ENCODE measurements at regions not wholly inside any gene's neighbourhood (a gene's known extent, or its start where the extent isn't known, plus 50 kb on each side); places are given as distances from the start of the nearest gene placed in this dataset.
"Not testable (repeated sequence)": the region's sequence is repeated elsewhere in the genome, so short reads cannot be mapped to it uniquely, and the experiment has no call there.

DNA sequence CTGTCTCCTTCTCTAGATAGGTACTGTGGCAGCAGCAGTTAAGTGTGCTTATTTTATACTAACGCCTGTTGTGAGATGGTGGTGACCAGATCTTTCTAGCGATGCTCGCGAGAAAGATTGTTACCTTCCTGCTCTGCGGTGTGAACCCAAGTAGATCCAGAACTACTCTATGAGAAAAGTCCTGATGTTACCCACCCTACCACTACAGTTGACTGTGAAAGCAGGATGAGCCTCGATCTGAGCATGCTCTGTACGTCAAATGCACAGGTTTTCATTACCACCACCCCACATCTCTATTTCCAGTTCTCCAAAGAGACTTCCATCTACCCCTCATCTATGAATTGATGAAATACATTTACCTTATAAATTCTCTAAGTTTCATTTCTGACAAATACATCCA lies 64.6 kb upstream of the KCTD7 start:
- Histone ChIP-seq H4K20me1 (ENCODE audit: insufficient read depth) (peaks cover 10% of the 10 kb centered on the region), H3K36me3 (ENCODE audit: low read depth) (0 out of 2 replicates have a peak, but pooled peaks cover 8% of the 10 kb centered on the region), H3K27ac (no peak overlapping the region), H3K4me2 (no peak overlapping the region), H3K79me2 (ENCODE audit: low read depth) (peaks cover 10% of the 10 kb centered on the region), H2AFZ (no peak overlapping the region), H3K9me3 (ENCODE audit: insufficient read depth, low read depth) (no peaks in the 10 kb centered on the region), H3K4me1 (replicated peaks; ENCODE audit: insufficient read depth) (no peaks in the 10 kb centered on the region), H3K9me2 (ENCODE audit: insufficient read depth) (no peaks in the 10 kb centered on the region), H3F3A (ENCODE audit: insufficient read depth, low read depth) (peaks cover 14% of the 10 kb centered on the region), H3K27me3 (ENCODE audit: insufficient read depth, low read depth) (no peaks in the 10 kb centered on the region), H3K4me3 (no peak overlapping the region)
- DNase-seq = no peak
- ChIA-PET POLR2A (ENCODE audit: unreplicated experiment) (no interaction called here), CTCF (no interaction called here)
- intact Hi-C loops (cut with micrococcal nuclease; ENCODE audit: unreplicated experiment) = no loop called here
- no TSS peak for BruUV-seq (replicated peaks)
- TF ChIP-seq EZH2 (IDR thresholded peaks at IDR 0.05; ENCODE audit: low read depth) = no peak
- TF ChIP-seq, protein P1, sequence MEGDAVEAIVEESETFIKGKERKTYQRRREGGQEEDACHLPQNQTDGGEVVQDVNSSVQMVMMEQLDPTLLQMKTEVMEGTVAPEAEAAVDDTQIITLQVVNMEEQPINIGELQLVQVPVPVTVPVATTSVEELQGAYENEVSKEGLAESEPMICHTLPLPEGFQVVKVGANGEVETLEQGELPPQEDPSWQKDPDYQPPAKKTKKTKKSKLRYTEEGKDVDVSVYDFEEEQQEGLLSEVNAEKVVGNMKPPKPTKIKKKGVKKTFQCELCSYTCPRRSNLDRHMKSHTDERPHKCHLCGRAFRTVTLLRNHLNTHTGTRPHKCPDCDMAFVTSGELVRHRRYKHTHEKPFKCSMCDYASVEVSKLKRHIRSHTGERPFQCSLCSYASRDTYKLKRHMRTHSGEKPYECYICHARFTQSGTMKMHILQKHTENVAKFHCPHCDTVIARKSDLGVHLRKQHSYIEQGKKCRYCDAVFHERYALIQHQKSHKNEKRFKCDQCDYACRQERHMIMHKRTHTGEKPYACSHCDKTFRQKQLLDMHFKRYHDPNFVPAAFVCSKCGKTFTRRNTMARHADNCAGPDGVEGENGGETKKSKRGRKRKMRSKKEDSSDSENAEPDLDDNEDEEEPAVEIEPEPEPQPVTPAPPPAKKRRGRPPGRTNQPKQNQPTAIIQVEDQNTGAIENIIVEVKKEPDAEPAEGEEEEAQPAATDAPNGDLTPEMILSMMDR (conservative IDR thresholded peaks at IDR 0.05) = no peak

DNA sequence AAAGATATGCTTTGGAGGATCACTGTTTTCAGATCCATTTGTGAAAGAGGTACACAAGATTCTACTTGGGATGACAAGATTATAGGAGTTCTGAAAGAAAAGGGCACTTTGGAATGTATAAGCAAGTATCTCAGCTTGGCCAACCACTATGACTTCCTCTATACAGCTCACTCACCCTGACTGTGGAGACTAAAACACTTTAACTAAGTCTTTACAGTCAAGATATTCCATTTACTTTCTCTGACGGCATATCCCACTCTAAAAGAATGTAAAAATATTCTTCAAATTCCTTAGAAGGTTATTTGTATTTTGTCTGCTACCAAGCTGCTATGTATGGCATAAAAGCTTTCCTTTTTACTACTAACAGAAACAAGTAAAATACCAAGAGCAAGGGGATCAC lies 58.5 kb upstream of the KCTD7 start:
- intact Hi-C loops (cut with micrococcal nuclease; ENCODE audit: unreplicated experiment); CTCF ChIA-PET; H3K4me1 ChIP-seq (replicated peaks; ENCODE audit: insufficient read depth); H3F3A ChIP-seq (ENCODE audit: insufficient read depth, low read depth); H3K27ac ChIP-seq; H3K4me2 ChIP-seq; DNase-seq; H3K9me3 ChIP-seq (ENCODE audit: insufficient read depth, low read depth); H3K9me2 ChIP-seq (ENCODE audit: insufficient read depth); BruUV-seq (replicated peaks); H3K4me3 ChIP-seq; POLR2A ChIA-PET (ENCODE audit: unreplicated experiment); H3K27me3 ChIP-seq (ENCODE audit: insufficient read depth, low read depth); H4K20me1 ChIP-seq (ENCODE audit: insufficient read depth); H3K79me2 ChIP-seq (ENCODE audit: low read depth); H2AFZ ChIP-seq: not testable (repeated sequence)
- H3K36me3 ChIP-seq (ENCODE audit: low read depth) = peaks cover 12% of the 10 kb centered on the region; the same call in 1 of the 2 replicates

DNA sequence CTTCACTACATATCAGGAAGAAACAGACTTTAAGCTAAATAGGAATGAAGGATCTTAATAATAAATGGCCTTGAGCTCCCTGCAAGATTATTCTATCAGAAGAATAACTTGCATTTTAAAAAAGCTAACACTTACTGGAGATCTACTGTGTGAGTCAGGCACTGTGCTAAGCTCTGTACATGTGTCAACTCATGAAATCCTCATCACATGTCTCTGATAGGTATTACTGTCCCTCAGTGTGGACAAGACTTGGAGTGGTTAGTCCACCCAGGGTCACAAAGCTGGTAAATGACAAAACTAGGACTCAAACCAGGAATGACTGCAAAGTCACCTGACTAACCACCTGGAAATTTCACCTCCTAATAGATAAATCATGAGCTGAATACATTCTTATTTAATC lies 57.1 kb upstream of the KCTD7 start:
- H3K4me2 ChIP-seq = no peak overlapping the region
- no TSS peak for BruUV-seq (replicated peaks)
- H2AFZ ChIP-seq = no peak overlapping the region
- no peak overlapping the region for H3K4me3 ChIP-seq
- intact Hi-C loops (cut with micrococcal nuclease; ENCODE audit: unreplicated experiment) = no loop called here
- DNase-seq = no peak
- H3K9me3 ChIP-seq (ENCODE audit: insufficient read depth, low read depth) = no peaks in the 10 kb centered on the region
- CTCF ChIA-PET = no interaction called here
- TF ChIP-seq, protein P1 (conservative IDR thresholded peaks at IDR 0.05) = no peak
- no peak for TF ChIP-seq EZH2 (IDR thresholded peaks at IDR 0.05; ENCODE audit: low read depth)
- H3K4me1 ChIP-seq (replicated peaks; ENCODE audit: insufficient read depth) = no peaks in the 10 kb centered on the region
- H3F3A ChIP-seq (ENCODE audit: insufficient read depth, low read depth) = no peaks in the 10 kb centered on the region
- H4K20me1 ChIP-seq (ENCODE audit: insufficient read depth) = peaks cover 6% of the 10 kb centered on the region
- no peaks in the 10 kb centered on the region for H3K9me2 ChIP-seq (ENCODE audit: insufficient read depth)
- peaks cover 15% of the 10 kb centered on the region; the same call in 1 of the 2 replicates for H3K36me3 ChIP-seq (ENCODE audit: low read depth)
- POLR2A ChIA-PET (ENCODE audit: unreplicated experiment) = no interaction called here
- peaks cover 9% of the 10 kb centered on the region for H3K79me2 ChIP-seq (ENCODE audit: low read depth)
- H3K27me3 ChIP-seq (ENCODE audit: insufficient read depth, low read depth) = no peaks in the 10 kb centered on the region
- no peak overlapping the region for H3K27ac ChIP-seq

DNA sequence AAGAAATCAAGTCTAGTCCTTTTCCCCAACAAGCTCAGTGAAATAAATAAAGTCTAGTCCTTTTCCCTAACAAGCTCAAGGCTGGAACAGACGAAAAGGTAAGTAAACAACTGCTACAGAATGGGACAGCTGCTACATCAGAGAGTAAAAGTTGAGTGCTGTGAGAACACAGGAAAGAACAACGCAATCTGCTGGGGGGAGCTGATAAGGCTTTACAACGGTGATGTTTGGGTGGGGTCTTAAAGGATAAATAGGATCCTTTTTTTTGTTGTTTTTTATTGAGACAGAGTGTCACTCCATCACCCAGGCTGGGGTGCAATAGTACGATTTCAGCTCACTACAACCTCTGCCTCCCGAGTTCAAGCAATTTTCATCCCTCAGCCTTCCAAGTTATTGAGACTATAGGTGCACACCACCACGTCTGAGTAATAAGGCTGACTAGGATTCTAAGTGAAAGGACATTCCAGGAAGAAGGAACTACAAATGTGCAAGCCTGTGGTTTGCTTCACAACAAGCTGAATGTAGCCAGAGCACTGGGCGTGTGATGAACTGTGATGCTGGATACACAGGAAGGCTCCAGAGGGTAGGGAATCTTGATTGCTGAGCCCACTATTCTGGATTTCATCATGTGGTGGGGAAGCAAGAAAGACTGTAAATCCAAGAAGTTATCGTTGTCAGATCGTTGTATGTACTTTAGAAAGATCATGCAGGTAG lies 54.7 kb upstream of the KCTD7 start:
- intact Hi-C loops (cut with micrococcal nuclease; ENCODE audit: unreplicated experiment) = not testable (repeated sequence)

DNA sequence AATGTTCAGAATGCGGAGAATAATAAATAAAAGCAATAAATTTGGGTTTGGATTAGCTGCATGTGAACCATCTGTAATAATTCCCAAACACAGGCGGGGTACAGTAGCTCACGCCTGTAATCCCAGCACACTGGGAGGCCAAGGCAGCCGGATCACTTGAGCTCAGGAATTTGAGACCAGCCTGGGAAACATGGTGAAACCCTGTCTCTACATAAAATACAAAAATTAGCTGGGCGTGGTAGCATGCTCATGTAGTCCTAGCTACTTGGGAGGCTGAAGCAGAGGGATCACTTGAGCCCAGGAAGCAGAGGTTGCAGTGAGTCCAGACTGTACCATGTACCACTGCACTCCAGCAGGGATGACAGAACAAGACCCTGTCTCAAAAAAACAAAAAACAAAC lies 53.9 kb upstream of the KCTD7 start:
- H3K27ac ChIP-seq; DNase-seq; H3K9me2 ChIP-seq (ENCODE audit: insufficient read depth); intact Hi-C loops (cut with micrococcal nuclease; ENCODE audit: unreplicated experiment); H3K27me3 ChIP-seq (ENCODE audit: insufficient read depth, low read depth); CTCF ChIA-PET; BruUV-seq (replicated peaks); H3K4me1 ChIP-seq (replicated peaks; ENCODE audit: insufficient read depth); H3F3A ChIP-seq (ENCODE audit: insufficient read depth, low read depth); H2AFZ ChIP-seq; H3K4me2 ChIP-seq; POLR2A ChIA-PET (ENCODE audit: unreplicated experiment); H3K9me3 ChIP-seq (ENCODE audit: insufficient read depth, low read depth); H3K4me3 ChIP-seq: not testable (repeated sequence)
- peaks cover 22% of the 10 kb centered on the region; the same call in 1 of the 2 replicates for H4K20me1 ChIP-seq (ENCODE audit: insufficient read depth)
- H3K79me2 ChIP-seq (ENCODE audit: low read depth) = peaks cover 36% of the 10 kb centered on the region
- H3K36me3 ChIP-seq (ENCODE audit: low read depth) = peaks cover 14% of the 10 kb centered on the region; the same call in 1 of the 2 replicates

More for the DNA sequence above, 54.7 kb upstream of the KCTD7 start:
- CTCF ChIA-PET; H3K9me3 ChIP-seq (ENCODE audit: insufficient read depth, low read depth); H3K4me1 ChIP-seq (replicated peaks; ENCODE audit: insufficient read depth); H3K27me3 ChIP-seq (ENCODE audit: insufficient read depth, low read depth); H3K4me2 ChIP-seq; DNase-seq; BruUV-seq (replicated peaks); H3F3A ChIP-seq (ENCODE audit: insufficient read depth, low read depth); H3K27ac ChIP-seq; H2AFZ ChIP-seq; H3K9me2 ChIP-seq (ENCODE audit: insufficient read depth); H3K4me3 ChIP-seq; POLR2A ChIA-PET (ENCODE audit: unreplicated experiment): not testable (repeated sequence)
- peaks cover 14% of the 10 kb centered on the region; the same call in 1 of the 2 replicates for H3K36me3 ChIP-seq (ENCODE audit: low read depth)
- peaks cover 22% of the 10 kb centered on the region; the same call in 1 of the 2 replicates for H4K20me1 ChIP-seq (ENCODE audit: insufficient read depth)
- peaks cover 29% of the 10 kb centered on the region for H3K79me2 ChIP-seq (ENCODE audit: low read depth)
